ENCODE measurements at regions not wholly inside any gene's neighbourhood (a gene's known extent, or its start where the extent isn't known, plus 50 kb on each side); places are given as distances from the start of the nearest gene placed in this dataset.

- no peak for TF ChIP-seq CTCF (conservative IDR thresholded peaks at IDR 0.05 in 1 of 2, IDR thresholded peaks at IDR 0.05 in 1 of 2; ENCODE audit: low read depth in 1 of 2, low read length in 2 of 2)
- TF ChIP-seq EZH2 (IDR thresholded peaks at IDR 0.05; ENCODE audit: low read length, missing control alignments): no peak
Measured at GRCh38 chr17:34699181-34699580, 119.8 kb downstream of the TMEM132E start.

Measured in fibroblast of lung (primary cell).